NCI-H774 (cell line): ENCODE measurements at regions not wholly inside any gene's neighbourhood (a gene's known extent, or its start where the extent isn't known, plus 50 kb on each side); places are given as distances from the start of the nearest gene placed in this dataset.

Experiments
- DNase-seq: peaks from one replicate; lab custom pipeline; 2025; lab: John Stamatoyannopoulos, UW

DNA sequence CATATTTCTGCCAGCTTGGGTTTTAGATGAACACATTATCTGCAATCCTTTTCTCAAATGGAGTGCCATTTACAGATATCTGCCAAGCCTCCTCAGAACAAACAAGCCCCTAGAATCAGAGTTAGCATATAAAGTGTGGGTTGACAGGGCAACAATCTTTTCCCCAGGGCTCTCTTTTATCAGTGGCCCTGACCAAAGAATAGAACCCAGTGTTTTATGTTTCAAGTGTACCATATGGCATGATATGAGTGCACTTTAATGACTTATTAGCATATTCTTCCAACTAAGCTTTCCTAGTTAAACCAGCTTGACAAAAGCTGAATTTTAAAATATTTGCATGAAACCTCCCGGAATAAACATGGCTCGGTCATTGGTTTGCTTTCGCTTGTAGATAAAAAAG lies 57.3 kb downstream of the EVX1 start:
- DNase-seq: no peak

DNA sequence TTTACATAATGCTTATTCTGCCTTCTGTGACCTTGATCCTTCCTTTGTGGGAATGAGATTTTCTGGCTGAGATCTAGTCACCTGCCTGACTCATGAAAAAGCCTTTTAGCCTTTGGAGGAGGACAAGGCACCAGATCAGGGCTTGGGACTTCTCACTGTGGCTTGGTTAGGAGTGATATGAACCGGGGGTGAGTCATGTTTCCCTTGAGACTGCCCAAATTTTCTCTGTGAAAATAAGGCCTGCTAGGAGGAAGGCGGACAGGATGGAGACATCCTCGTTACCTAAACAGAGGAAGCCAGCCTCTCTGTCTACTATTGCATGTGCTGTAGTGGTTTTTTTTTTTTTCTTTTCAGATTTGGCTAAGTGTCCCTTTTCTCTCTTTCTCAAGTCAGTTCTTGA lies 57.8 kb downstream of the EVX1 start:
- no peak for DNase-seq

DNA sequence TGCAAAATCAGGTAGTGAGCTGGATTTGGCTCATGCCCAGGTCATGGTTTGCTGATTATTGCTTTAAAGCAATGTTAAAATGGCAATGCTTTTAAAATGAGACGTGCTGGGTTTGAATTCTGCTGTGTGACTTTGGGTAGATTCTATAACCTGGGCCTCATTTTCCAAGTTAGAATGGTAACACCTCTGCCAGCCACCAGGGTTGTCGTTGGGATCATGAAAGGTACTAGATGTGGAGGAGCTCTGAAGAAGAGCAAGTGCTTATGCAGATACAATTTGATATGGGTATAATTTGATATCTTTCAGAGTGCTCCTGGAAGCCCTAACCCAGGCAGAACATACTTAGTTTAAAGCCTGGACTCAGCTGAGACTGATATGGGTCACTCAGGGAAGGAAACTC lies 60.0 kb downstream of the EVX1 start:
- no peak for DNase-seq

DNA sequence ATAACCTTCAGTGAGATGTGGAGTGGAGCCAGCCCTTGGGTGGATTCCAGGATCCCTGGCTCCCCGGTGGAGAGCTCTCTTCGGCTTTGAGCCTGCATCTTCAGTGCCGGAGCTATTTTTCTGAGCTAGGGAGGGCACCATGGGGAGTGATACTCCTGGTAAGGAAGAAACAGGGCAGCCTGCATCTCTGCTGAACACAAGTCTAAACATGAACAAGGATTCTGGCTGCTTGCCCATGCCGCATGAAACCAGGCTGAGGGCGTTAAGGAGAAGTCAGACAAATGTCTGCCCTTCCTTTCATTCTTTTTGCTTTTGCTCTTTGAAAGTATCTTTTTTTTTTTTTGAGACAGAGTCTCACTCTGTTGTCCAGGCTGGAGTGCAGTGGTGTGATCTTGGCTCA lies 60.4 kb downstream of the EVX1 start:
- DNase-seq: no peak

DNA sequence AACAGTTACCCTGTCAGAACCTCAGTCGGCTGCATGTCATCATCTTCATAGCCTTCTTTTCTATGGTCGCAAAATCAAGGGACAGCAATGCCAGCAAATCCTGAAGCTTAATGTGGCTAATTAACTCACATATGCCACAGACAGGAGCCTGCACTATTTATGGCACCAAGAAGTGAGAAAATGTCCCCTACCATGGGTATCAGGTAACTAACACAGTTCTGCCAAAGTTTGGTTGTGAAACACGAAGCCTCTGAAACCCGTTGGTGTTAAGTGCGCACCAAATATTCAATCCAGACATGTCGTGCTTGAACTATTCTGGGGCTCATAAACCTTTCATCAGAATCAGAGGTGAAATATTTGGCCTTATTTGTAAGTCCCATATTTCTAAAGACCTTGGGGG lies 63.3 kb downstream of the EVX1 start:
- no peak for DNase-seq

DNA sequence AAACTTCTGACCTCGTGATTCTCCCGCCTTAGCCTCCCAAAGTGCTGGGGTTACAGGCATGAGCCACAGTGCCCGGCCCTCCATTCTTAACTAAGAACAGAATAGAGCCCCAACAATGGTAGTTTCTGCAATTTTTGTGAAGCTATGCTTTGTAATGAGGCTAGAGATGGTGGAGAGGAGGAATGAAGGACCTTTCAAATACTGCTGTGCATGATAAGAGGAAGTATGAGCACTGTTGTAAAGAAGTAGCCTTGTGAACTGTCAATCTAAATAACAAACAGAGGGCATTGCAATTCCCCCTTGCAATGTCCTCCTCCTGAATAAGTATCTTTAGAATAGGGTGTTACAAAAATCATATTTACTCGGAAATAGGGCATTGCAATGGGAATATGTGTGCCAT lies 70.2 kb downstream of the EVX1 start:
- DNase-seq: no peak

DNA sequence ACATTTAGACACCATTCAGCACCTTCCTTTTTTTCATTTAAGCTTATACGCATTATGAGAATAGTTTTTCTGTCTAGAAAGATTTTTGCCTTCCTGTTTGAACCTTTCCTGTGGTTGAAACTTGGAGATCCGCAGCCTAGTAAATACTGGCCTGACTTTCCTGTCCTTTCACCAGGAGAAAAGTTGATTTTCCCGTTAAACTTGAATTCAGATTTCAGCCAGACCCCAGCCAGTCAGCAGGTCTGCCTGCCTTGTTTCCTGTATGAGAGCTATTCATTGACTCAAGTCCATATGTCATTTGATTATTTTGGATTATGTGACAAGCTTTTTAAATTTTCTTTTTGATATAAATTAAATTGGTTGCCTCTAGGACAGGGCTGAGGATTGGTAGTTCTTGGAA lies 71.5 kb downstream of the EVX1 start:
- no peak for DNase-seq

DNA sequence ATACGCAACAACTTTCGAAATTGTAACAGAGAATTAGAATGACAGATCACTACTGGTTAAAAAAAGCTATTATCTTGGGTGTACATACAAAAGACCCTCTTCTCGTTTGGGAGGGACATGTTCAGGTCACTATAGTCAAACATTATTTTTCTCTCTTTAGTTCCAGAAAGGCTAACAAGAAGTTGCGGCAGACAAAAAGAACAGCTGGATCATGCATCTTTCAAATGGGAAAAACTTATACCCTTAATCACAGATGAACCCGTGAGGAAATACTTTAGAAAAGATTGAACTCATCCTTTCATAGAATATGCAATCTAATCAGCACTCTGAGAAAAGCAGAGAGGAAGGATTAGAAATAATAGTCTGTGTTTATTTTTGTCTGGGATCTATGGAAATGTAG lies 72.5 kb downstream of the EVX1 start:
- no peak for DNase-seq

DNA sequence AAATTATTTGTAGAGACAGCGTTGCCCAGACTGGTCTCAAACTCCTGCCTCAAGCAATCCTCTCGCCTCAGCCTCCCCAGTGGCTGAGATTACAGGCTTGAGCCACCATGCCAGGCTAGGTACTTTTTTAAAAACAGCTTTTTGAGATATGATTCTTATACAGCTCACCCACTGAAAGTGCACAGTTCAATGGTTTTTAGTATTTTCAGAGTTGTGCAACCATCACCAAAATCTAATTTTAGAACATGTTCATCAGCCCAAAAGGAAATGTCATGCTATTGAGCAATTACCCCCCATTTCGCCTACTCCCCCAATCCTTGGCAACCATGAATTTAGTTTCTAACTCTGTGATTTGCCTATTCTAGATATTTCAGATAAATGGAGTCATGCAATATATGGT lies 73.7 kb downstream of the EVX1 start:
- no peak for DNase-seq

DNA sequence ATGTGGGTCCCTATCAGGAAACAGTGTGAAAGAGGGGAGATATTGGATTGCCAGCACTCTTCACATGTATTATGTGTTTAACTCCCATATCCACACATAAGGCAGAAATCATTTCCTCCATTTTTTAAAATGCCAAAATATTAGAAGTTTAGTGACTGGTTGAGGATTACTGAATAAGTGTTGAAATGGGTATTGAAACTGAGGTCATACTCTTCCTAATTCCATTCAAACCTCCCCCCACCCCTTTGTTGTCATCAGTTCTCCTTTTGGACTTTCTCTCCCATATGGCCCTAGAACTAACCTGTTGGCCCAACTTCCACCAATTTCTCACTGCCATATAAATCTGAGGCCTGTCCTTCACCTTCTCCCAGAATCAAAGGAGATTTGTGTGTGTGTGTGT lies 81.6 kb downstream of the EVX1 start:
- DNase-seq: no peak

DNA sequence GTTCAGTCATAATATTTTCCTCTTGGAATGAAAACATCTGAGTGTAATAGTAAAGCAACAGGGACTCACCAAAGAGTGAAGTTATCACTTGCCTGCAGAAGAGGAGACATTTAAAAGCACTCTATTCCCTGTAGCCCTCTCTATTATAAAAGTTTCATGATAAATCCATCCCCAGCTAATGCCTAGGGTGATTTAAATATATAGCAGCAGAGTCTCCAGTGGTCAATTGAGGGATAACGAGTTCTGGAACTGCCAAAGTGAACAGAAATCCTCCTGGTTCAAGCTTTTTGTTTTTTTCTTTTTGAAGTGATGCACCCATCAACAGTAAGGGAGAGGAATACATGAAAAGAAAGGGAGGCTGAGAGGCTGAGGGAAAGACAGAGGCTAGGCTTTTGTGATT lies 87.3 kb downstream of the EVX1 start:
- no peak for DNase-seq

DNA sequence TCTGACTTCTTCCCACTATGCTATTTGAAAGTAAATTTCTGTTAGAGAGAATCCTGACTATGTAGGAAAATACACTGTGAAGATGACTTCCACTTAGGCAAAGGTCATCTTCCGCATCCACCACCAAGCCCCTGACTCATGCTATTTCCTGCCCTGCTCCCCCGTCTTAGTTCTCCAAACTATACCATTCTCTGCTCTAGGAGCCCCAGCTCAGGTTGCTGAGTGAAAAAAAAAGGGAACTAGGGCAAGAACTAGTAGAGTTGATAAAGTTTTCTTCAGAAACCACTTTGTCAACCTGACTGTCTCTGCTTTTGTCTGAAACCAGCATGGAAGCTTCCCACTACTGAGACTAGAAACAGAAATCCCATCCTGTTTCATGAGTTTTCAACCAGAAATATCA lies 96.9 kb downstream of the EVX1 start:
- no peak for DNase-seq

DNA sequence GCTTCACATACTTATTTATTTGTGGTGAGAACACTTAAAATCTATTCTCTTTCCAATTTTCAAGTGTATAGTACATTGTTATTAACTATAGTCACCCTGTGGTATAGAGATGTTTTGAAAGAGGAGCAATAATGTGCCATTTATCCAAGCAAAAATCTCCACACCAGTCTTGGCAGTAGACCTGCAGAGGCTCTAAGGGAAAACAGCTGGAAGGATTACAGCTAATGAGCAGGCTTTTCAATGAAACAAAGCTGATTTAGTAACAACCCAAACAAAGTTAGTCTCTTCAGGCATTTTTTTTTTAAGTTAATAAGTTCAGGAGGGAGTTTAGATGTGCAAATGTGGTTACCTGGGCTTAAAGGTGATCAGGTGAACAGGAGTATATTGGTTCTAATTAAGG lies 101.9 kb downstream of the EVX1 start:
- no peak for DNase-seq

DNA sequence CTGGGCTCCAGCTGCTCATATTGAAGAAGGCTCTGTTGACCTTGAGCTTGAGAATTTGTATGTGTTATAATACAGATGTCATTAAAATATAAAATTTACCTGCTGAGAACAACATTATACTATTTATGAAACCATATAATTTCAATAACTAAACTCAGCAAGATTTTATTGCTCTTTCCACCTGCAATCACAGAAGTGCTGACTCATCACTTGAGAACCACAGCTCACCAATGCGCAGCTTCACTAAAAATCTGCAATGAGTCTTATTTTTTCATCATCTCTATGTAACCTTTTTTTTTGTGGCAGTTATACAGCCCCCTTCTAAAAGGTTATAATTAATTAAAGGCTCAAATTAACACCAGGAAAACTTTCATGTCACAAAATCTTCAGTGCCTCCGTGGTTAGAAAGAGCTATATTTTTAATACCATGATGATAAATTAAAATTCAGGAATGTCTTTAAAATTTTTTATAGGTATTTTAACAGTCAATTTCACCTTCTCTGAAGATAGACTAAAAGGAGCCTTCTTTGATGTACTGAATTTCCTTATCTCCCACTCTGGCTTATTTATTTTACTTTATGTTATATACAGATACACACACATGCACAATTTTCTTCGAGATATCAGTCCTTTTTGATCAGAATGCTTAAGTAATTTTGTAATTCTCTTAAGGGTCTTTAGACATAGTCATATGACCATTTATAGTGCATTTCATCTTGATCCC lies 102.7 kb downstream of the EVX1 start:
- no peak for DNase-seq

DNA sequence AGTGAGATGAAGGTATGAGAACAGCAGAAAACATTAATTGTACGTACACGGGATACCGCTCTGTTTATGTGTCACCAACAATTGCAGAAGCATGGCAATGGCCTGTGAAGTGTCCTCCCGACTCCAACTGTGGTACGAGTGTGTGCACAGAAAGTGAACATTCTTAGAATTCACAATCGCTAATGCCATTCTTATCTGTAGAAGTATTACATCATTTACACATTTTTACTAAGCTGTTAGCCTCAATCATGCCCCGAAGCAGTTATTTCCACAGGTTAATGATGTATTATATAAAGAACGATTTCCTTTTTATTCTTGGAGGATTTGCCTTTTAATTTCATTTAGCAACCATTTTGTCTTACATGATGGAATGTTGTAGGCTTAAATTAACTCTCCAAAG lies 103.4 kb downstream of the EVX1 start:
- no peak for DNase-seq

DNA sequence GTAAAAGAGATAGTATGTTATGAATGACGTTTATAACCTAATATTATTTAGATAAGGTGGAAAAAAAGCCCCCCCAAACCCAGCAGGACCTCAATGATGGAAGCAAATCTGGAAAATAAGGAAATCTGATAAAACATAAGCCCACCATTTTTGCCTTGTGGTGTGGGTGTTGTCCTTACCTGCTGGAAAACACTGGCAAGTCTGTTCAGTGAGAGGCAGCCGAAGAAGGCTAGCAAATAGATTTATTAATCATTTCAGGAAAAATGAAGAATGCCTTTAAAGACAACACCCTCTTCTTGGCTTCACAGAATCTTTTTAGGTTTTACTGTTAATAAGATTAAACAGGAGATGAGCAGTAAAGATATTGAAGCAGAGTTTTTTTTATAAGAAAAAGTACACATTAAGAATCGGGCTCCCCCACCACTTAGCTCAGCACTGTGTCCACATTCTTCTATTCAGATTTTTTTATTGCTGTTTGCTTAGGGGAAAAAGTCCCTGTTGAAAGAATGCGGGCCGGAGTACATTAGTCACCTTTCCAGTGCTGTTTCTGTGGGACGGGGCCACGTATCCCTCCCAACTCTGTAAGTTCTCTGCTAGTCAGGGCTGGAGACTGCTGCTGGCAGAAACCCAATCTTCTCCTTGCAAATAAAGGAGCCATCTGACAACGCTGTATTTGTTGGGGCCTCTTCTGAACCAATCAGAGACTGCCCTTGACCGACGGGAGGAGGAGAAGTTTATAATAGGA lies 104.1 kb downstream of the EVX1 start:
- peak; percentile 43 for DNase-seq

DNA sequence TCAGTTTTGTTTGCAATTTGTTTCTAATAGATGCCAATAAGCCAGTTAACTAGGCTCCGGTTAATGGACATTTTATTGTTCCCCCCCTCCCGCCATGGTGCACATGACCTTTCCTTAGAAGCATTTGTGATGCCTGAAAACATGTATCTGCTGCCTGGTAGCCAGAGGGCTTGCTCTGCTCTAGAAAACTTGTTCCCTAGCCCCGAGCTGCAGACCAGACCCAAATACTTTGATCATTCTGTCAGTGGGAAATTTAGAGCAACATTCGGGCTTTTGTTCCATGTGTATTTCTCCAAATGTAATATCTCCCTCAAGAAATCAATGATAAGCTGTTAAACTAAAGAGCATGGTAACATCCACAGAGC lies 104.7 kb downstream of the EVX1 start:
- no peak for DNase-seq

DNA sequence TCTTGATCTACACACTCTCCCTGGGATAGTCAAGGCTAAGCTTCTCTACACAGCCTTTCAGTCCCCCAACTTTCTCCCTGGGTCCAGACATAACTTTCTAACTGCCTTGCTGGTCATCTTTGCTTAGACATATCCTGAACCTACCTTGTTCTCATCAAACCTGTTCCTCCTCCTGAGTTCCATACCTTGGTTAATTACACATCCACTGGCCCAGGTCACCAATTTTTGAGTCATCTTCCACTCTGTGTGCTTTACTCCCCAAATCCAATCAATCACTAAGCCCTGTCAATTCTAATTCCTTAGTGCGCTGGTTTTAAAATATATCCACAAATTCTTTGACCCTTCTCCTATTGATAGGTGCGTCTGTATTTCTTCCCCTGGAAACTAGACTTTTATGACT lies 107.0 kb downstream of the EVX1 start:
- no peak for DNase-seq

DNA sequence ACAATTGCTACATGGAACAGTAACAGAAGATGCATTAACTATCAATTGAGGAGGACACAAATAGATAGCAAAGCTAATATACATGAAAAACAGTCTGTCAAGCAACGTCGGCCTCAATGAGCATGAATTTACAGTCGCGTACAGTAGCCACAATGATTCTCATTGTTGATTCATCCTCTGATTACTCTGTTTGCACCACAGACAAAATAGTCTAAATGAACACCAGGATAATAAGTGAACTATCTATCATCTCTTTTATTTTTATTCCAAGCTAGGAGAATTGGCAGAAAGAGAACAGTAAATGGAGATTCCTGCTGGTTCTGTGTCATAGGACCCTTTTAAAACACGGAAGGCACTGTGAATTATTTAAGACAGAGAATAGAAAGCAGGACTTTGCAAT lies 108.5 kb downstream of the EVX1 start:
- DNase-seq: no peak

DNA sequence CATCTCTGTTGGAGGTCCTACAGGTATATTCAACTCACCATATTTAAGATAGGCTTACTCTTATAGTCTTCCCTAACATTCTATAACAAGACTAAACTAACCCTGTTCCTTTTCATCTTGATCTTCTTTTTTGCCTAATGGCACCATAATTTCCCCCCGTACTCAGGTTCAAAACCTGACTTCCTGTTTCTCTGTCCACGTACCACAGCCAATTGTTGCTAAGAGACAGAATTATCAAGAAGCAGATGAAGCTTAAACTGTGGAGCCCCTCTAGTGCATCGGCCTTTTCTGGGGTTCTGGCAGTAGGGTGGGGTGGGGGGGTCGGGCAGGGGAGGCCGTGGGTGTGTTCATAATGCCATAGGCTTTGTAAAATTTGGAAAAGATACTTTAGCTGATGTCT lies 109.2 kb downstream of the EVX1 start:
- no peak for DNase-seq

DNA sequence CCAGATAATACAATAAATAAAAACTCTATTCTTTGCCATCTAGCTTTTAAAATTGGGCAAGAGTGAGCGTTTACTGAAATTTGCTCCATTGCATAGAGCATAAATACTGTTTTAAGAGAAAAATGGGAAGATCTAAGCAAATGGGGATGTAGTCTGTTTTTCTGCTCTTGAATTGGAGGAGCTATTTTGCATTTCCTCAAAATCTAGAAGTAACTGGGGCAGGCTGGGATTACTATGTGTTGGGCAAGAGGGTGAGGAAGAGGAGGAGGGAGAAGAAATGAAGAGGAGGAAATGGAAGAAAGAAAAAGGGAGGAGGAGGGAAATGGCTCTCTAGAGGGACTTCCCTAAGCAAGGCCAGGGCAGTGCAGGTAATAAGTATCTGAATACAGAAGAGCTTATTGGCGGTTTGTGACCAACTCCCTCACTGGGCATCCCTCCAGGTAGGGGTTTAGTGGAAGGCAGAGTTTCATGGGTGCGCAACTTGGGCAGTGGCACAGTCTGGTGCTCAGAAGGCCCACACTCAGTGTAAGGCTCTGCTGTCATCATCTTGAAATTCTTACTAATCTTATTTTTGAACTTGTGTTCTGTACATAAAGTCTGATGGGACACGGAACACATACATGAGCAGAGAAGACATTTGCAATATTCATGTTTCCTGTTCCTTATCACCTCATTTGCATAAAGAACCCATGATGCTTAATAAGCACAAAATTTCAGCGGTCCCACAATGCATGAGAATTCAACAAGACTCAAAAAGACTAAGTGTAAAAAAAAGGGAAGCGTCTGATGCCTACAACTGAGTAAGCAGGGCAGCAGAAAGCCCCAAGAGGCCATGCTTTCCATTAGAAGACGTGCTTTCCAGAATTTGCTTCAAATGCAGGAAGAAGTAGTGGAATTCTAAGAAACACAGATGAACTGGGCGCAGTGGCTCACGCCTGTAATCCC lies 116.9 kb downstream of the EVX1 start:
- no peak for DNase-seq

DNA sequence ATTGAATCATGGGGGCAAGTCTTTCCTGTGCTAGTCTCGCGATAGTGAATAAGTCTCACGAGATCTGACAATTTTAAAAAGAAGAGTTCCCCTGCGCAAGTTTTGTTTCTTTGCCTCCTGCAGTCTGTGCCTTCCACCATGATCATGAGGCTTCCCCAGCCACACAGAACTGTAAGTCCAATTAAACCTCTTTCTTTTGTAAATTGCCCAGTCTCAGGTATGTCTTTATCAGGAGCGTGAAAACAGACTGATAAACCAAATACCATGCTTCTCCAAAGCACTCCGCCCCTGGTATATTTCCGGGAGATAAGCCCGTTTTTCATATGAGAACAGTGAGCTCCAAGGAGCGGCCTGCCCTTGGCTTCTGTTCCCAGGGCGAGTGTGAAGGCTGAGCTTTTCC lies 118.9 kb downstream of the EVX1 start:
- DNase-seq: no peak

DNA sequence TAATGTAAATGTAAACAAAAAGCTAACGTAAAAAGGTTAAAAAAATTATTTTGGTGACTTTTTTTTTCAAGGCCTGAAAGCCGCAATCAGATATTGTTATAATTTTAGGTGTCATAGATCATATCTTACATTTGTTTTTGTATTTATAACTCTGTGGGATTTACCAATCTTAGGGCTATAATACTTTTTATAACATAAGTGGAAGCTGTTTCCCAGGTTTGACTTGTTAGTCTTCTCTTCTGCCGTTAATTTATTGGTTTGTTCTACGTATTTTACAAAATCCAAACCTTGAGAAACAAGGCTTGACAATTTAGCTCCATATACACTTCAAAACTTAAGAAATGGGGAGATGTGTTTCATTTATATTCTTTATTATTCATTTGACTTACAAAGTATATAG lies 119.4 kb downstream of the EVX1 start:
- DNase-seq: no peak
